B cell (primary cell): ENCODE measurements at regions not wholly inside any gene's neighbourhood (a gene's known extent, or its start where the extent isn't known, plus 50 kb on each side); places are given as distances from the start of the nearest gene placed in this dataset.
A peak's percentile ranks its signal among the peaks of the same experiment; 100 is the strongest.

Experiments
- ATAC-seq: fragments of 200-7000 bp; cut with Tn5 transposase; one replicate; pipeline ENCODE4 v1.10.0; 2021; ENCODE audit warnings: low read depth, mild to moderate bottlenecking, moderate number of reproducible peaks, moderate library complexity
- CTCF ChIA-PET: fragments of 350-600 bp; sonication (Branson Sonifier 250); formaldehyde crosslinking; loops from one replicate; lab custom pipeline; 2021; ENCODE audit warnings: antibody characterized with exemption, inconsistent platforms; lab: Charles Lee
- POLR2A ChIA-PET: fragments of 350-600 bp; sonication (Branson Sonifier 250); formaldehyde crosslinking; loops from one replicate; lab custom pipeline; 2021; ENCODE audit warnings: antibody characterized with exemption; lab: Charles Lee
- DNase-seq: peaks from one replicate; pipeline ENCODE4 v3.0.0; 2013
- H2AFZ ChIP-seq: 2 replicates; pipeline ENCODE4 v1.6.1; 2012; ENCODE audit warnings: mild to moderate bottlenecking, low read depth, low read length; ENCODE audit not compliant: insufficient read depth, poor library complexity, severe bottlenecking
- H3K27ac ChIP-seq, 2 donors: 1 replicate in 1 of 2; 2 replicates in 1 of 2; pipeline ENCODE4 v1.5.1; 2012 to 2013; ENCODE audit warnings: low read length in 2 of 2, mild to moderate bottlenecking in 2 of 2, moderate library complexity in 1 of 2
- H3K27me3 ChIP-seq, 4 experiments: fragments of 200-600 bp in 1 of 4; sonication (generic) in 1 of 4; replicated peaks in 1 of 4; 1 replicate in 2 of 4; 2 replicates in 2 of 4; pipeline versions ENCODE4 v1.6.1 to v1.7.0; 2013 to 2016; ENCODE audit warnings: low read length in 3 of 4, mild to moderate bottlenecking in 2 of 4, mixed read lengths in 1 of 4, moderate library complexity in 1 of 4; ENCODE audit not compliant: insufficient read depth in 4 of 4, control insufficient read depth in 3 of 4; ENCODE audit errors: control extremely low read depth in 1 of 4
- H3K36me3 ChIP-seq, 2 experiments: replicated peaks in 1 of 2; 1 replicate in 1 of 2; 2 replicates in 1 of 2; pipeline versions ENCODE4 v1.6.1 to v1.7.1; 2013; ENCODE audit warnings: low read length in 1 of 2; ENCODE audit not compliant: insufficient read depth in 2 of 2, control insufficient read depth in 1 of 2; ENCODE audit errors: control extremely low read depth in 1 of 2, extremely low read depth in 1 of 2
- H3K4me1 ChIP-seq, 2 donors: fragments of 200-600 bp in 1 of 2; sonication (generic) in 1 of 2; 1 replicate in 1 of 2; 2 replicates in 1 of 2; pipeline versions ENCODE4 v1.5.1 to v1.6.1; 2013 to 2017; ENCODE audit warnings: low read length in 2 of 2; ENCODE audit not compliant: control insufficient read depth in 2 of 2, insufficient read depth in 2 of 2
- H3K4me2 ChIP-seq: replicated peaks from 2 replicates; pipeline ENCODE3; 2012; ENCODE audit warnings: mild to moderate bottlenecking, low read depth, low read length; ENCODE audit not compliant: poor library complexity, severe bottlenecking
- H3K4me3 ChIP-seq, 5 experiments: fragments of 200-600 bp in 1 of 5; sonication (generic) in 1 of 5; 1 replicate in 3 of 5; 2 replicates in 2 of 5; pipeline versions ENCODE4 v1.5.1 to v1.7.0; 2011 to 2016; ENCODE audit warnings: low read length in 4 of 5, mild to moderate bottlenecking in 4 of 5, low read depth in 2 of 5, control low read depth in 1 of 5, moderate library complexity in 1 of 5; ENCODE audit not compliant: insufficient read depth in 1 of 5; ENCODE audit errors: control extremely low read depth in 1 of 5, extremely low read depth in 1 of 5
- H3K79me2 ChIP-seq: fragments of 200-600 bp; sonication (generic); one replicate; pipeline ENCODE4 v1.6.0; 2016; ENCODE audit warnings: low read length; ENCODE audit not compliant: control insufficient read depth, insufficient read depth
- H3K9ac ChIP-seq: fragments of 200-600 bp; sonication (generic); 2 replicates; pipeline ENCODE4 v1.6.1; 2017; ENCODE audit warnings: mild to moderate bottlenecking, low read length, moderate library complexity
- H3K9me3 ChIP-seq, 3 donors: one replicate each; pipeline versions ENCODE4 v1.6.1 to v1.7.1; 2013; ENCODE audit warnings: low read length in 2 of 3; ENCODE audit not compliant: control insufficient read depth in 2 of 3, insufficient read depth in 1 of 3; ENCODE audit errors: control extremely low read depth in 1 of 3
- H4K20me1 ChIP-seq: 2 replicates; pipeline ENCODE4 v1.6.0; 2012; ENCODE audit warnings: mild to moderate bottlenecking, low read length; ENCODE audit not compliant: insufficient read depth, control insufficient read depth, poor library complexity, severe bottlenecking
- H3K27ac Mint-ChIP-seq: one replicate; pipeline ENCODE4 v1.8.0; 2021; ENCODE audit warnings: mixed read lengths
- H3K27me3 Mint-ChIP-seq: one replicate; pipeline ENCODE4 v1.8.0; 2021; ENCODE audit warnings: mixed read lengths
- H3K4me1 Mint-ChIP-seq: one replicate; pipeline ENCODE4 v1.8.0; 2021; ENCODE audit warnings: mixed read lengths
- H3K4me3 Mint-ChIP-seq: one replicate; pipeline ENCODE4 v1.8.0; 2021; ENCODE audit warnings: mixed read lengths
- H3K9me3 Mint-ChIP-seq: one replicate; pipeline ENCODE4 v1.8.0; 2022; ENCODE audit warnings: mixed read lengths; ENCODE audit not compliant: insufficient read depth
- EZH2 ChIP-seq: IDR thresholded peaks from 2 replicates; pipeline ENCODE4 v1.6.1; 2012; ENCODE audit warnings: borderline replicate concordance, low read depth, mild to moderate bottlenecking, moderate library complexity, low read length; ENCODE audit not compliant: insufficient read depth, poor library complexity, severe bottlenecking
- WGBS: methylation state at CpG from one replicate; pipeline ENCODE4 v1.1.5; 2013; ENCODE audit warnings: missing lambda C conversion rate; ENCODE audit not compliant: insufficient coverage; 5-methylcytosine and 5-hydroxymethylcytosine counted together
- intact Hi-C: fragments of 100-400 bp; cut with micrococcal nuclease; formaldehyde crosslinking; loops from one replicate; pipeline ENCODE4 v1.10.0; 2022
- TF ChIP-seq, protein P1 (sequence below): fragments of 200-600 bp; IDR thresholded peaks from one replicate; pipeline ENCODE4 v1.8.0; 2022; ENCODE audit warnings: antibody characterized with exemption, mild to moderate bottlenecking

GRCh38 chr12:89844539-89844938, 135.9 kb upstream of the ATP2B1 start:
- H3K4me1 Mint-ChIP-seq: peaks cover 12% of the 10 kb centered on the region
- H3K27ac Mint-ChIP-seq: no peak overlapping the region
- ChIA-PET CTCF (no interaction called here), POLR2A (interaction anchor here (0.9 kb wide), 1 partner anchor 11 kb away, joined by 3 read pairs; no protein-coding TSS in a partner anchor)
- Histone ChIP-seq H3K27ac (no peak overlapping the region), H4K20me1 (no peaks in the 10 kb centered on the region), H3K36me3 (no peaks in the 10 kb centered on the region), H3K79me2 (no peaks in the 10 kb centered on the region), H3K27me3 (no peaks in the 10 kb centered on the region), H3K4me2 (no peak overlapping the region), H2AFZ (no peak overlapping the region), H3K4me3 (no peak overlapping the region), H3K4me1 (no peaks in the 10 kb centered on the region), H3K9ac (no peak overlapping the region), H3K9me3 (no peaks in the 10 kb centered on the region)
- DNase-seq: no peak
- intact Hi-C loops: loop anchor here (10.0 kb wide), 1 partner anchor 50 kb away; no protein-coding TSS in a partner anchor
- no peak overlapping the region for H3K4me3 Mint-ChIP-seq
- H3K9me3 Mint-ChIP-seq: no peaks in the 10 kb centered on the region
- no peak for ATAC-seq
- H3K27me3 Mint-ChIP-seq: no peaks in the 10 kb centered on the region
- WGBS: 88% methylated on average over 1 of the region's 1 CpG
- no peak for TF ChIP-seq EZH2
- TF ChIP-seq, protein P1, sequence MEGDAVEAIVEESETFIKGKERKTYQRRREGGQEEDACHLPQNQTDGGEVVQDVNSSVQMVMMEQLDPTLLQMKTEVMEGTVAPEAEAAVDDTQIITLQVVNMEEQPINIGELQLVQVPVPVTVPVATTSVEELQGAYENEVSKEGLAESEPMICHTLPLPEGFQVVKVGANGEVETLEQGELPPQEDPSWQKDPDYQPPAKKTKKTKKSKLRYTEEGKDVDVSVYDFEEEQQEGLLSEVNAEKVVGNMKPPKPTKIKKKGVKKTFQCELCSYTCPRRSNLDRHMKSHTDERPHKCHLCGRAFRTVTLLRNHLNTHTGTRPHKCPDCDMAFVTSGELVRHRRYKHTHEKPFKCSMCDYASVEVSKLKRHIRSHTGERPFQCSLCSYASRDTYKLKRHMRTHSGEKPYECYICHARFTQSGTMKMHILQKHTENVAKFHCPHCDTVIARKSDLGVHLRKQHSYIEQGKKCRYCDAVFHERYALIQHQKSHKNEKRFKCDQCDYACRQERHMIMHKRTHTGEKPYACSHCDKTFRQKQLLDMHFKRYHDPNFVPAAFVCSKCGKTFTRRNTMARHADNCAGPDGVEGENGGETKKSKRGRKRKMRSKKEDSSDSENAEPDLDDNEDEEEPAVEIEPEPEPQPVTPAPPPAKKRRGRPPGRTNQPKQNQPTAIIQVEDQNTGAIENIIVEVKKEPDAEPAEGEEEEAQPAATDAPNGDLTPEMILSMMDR: no peak

- no peaks in the 10 kb centered on the region for H3K36me3 ChIP-seq
- 81% methylated on average over 2 of the region's 4 CpGs for WGBS
- H3K9me3 ChIP-seq: no peaks in the 10 kb centered on the region
- no peak overlapping the region for H3K4me3 ChIP-seq
- ChIA-PET POLR2A (no interaction called here), CTCF (interaction anchor here (0.9 to 1.3 kb wide), 2 partner anchors 16 to 19 kb away, joined by 3 to 4 read pairs; no protein-coding TSS in a partner anchor)
- Mint-ChIP-seq H3K27ac (peak overlapping the region; percentile 0), H3K4me3 (no peak overlapping the region), H3K9me3 (no peaks in the 10 kb centered on the region), H3K27me3 (no peaks in the 10 kb centered on the region), H3K4me1 (peaks cover 12% of the 10 kb centered on the region)
- no peak overlapping the region for H3K4me2 ChIP-seq
- intact Hi-C loops: loop anchor here (10.0 kb wide), 1 partner anchor 46 kb away; no protein-coding TSS in a partner anchor
- no peak for TF ChIP-seq EZH2
- TF ChIP-seq, protein P1: no peak
- no peak overlapping the region for H3K27ac ChIP-seq
- no peaks in the 10 kb centered on the region for H3K27me3 ChIP-seq
- no peaks in the 10 kb centered on the region for H3K79me2 ChIP-seq
- ATAC-seq: no peak
- H4K20me1 ChIP-seq: no peaks in the 10 kb centered on the region
- no peak for DNase-seq
- H3K9ac ChIP-seq: no peak overlapping the region
- H3K4me1 ChIP-seq: no peaks in the 10 kb centered on the region
- no peak overlapping the region for H2AFZ ChIP-seq
These were observed 131.7 kb upstream of the ATP2B1 start for GRCh38 chr12:89840162-89840922.
